ENCODE measurements at regions not wholly inside any gene's neighbourhood (a gene's known extent, or its start where the extent isn't known, plus 50 kb on each side); places are given as distances from the start of the nearest gene placed in this dataset.

- WGBS (ENCODE audit: insufficient coverage, low coverage, missing lambda C conversion rate) = 2% methylated on average over 5 of the region's 5 CpGs
- Histone ChIP-seq H3K36me3 (ENCODE audit: control insufficient read depth, insufficient read depth, low read length) (no peaks in the 10 kb centered on the region), H3K9ac (ENCODE audit: insufficient read depth in 1 of 2, low read depth in 2 of 2, low read length in 2 of 2) (no peak overlapping the region), H3K27ac (ENCODE audit: extremely low read depth, low read depth, low read length) (no peak overlapping the region), H3K79me2 (ENCODE audit: control insufficient read depth, insufficient read depth, low read length) (no peaks in the 10 kb centered on the region), H3K27me3 (ENCODE audit: control insufficient read depth in 2 of 2, insufficient read depth in 2 of 2, low read length in 2 of 2) (peaks cover 2 to 16% of the 10 kb centered on the region in 2 experiments; a peak in 4 of 5 replicates), H3K9me1 (ENCODE audit: control insufficient read depth, insufficient read depth, low read length) (no peaks in the 10 kb centered on the region), H2AFZ (ENCODE audit: low read depth, low read length) (no peak overlapping the region), H3K9me3 (replicated peaks; ENCODE audit: control insufficient read depth, insufficient read depth, low read depth, low read length) (no peaks in the 10 kb centered on the region), H3K4me1 (replicated peaks in 1 of 2; ENCODE audit: control insufficient read depth in 2 of 2, insufficient read depth in 2 of 2, low read length in 2 of 2) (no peaks in the 10 kb centered on the region), H3K4me3 (no peak overlapping the region), H3K4me2 (ENCODE audit: insufficient read depth, low read length) (no peak overlapping the region), H4K20me1 (replicated peaks; ENCODE audit: control insufficient read depth, insufficient read depth, low read length) (peaks cover 4% of the 10 kb centered on the region; the same call in 1 of the 2 replicates)
- in situ Hi-C loops (cut with MboI) = no loop called here
- intact Hi-C loops (cut with micrococcal nuclease) = no loop called here
- ChIA-PET CTCF (ENCODE audit: low intra/inter-chr PET ratio) (no interaction called here), POLR2A (no interaction called here)
- DNase-seq (ENCODE audit: extremely low read depth in 1 of 4, low spot score in 3 of 4) (no peak), FAIRE-seq (no peak), ATAC-seq (no peak)
- no TSS peak for BruUV-seq (replicated peaks)
- TF ChIP-seq ZNF143 (CRISPR knock-in tag; IDR thresholded peaks at IDR 0.05) = no peak
- no peak for TF ChIP-seq ZNF133 (CRISPR knock-in tag; IDR thresholded peaks at IDR 0.05)
- no peak for TF ChIP-seq BHLHE40 (IDR thresholded peaks at IDR 0.05; ENCODE audit: low read length)
- TF ChIP-seq, protein P1, sequence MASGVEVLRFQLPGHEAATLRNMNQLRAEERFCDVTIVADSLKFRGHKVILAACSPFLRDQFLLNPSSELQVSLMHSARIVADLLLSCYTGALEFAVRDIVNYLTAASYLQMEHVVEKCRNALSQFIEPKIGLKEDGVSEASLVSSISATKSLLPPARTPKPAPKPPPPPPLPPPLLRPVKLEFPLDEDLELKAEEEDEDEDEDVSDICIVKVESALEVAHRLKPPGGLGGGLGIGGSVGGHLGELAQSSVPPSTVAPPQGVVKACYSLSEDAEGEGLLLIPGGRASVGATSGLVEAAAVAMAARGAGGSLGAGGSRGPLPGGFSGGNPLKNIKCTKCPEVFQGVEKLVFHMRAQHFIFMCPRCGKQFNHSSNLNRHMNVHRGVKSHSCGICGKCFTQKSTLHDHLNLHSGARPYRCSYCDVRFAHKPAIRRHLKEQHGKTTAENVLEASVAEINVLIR (CRISPR knock-in tag; IDR thresholded peaks at IDR 0.05) = no peak
- TF ChIP-seq PHF8 (IDR thresholded peaks at IDR 0.05; ENCODE audit: borderline replicate concordance, low read length) = no peak
- TF ChIP-seq, protein P2, sequence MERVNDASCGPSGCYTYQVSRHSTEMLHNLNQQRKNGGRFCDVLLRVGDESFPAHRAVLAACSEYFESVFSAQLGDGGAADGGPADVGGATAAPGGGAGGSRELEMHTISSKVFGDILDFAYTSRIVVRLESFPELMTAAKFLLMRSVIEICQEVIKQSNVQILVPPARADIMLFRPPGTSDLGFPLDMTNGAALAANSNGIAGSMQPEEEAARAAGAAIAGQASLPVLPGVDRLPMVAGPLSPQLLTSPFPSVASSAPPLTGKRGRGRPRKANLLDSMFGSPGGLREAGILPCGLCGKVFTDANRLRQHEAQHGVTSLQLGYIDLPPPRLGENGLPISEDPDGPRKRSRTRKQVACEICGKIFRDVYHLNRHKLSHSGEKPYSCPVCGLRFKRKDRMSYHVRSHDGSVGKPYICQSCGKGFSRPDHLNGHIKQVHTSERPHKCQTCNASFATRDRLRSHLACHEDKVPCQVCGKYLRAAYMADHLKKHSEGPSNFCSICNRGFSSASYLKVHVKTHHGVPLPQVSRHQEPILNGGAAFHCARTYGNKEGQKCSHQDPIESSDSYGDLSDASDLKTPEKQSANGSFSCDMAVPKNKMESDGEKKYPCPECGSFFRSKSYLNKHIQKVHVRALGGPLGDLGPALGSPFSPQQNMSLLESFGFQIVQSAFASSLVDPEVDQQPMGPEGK (CRISPR knock-in tag; IDR thresholded peaks at IDR 0.05; ENCODE audit: borderline replicate concordance) = no peak
- TF ChIP-seq KLF13 (tag; IDR thresholded peaks at IDR 0.05; ENCODE audit: borderline replicate concordance, low read depth) = no peak
- no peak for TF ChIP-seq HCFC1 (IDR thresholded peaks at IDR 0.05; ENCODE audit: low read depth, low read length)
- no peak for TF ChIP-seq UBTF (IDR thresholded peaks at IDR 0.05; ENCODE audit: borderline replicate concordance in 1 of 2, low read depth in 2 of 2, low read length in 2 of 2)
- TF ChIP-seq, protein P3, sequence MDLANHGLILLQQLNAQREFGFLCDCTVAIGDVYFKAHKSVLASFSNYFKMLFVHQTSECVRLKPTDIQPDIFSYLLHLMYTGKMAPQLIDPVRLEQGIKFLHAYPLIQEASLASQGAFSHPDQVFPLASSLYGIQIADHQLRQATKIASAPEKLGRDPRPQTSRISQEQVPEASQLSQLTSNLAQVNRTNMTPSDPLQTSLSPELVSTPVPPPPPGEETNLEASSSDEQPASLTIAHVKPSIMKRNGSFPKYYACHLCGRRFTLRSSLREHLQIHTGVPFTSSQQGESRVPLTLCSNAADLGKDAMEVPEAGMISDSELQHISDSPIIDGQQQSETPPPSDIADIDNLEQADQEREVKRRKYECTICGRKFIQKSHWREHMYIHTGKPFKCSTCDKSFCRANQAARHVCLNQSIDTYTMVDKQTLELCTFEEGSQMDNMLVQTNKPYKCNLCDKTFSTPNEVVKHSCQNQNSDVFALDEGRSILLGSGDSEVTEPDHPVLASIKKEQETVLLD (IDR thresholded peaks at IDR 0.05) = no peak
- no peak for TF ChIP-seq NCOA2 (IDR thresholded peaks at IDR 0.05; ENCODE audit: partially characterized antibody in 2 of 2)
- no peak for TF ChIP-seq RBFOX2 (IDR thresholded peaks at IDR 0.05; ENCODE audit: low read depth, low read length)
- no peak for TF ChIP-seq SFPQ (IDR thresholded peaks at IDR 0.05; ENCODE audit: low read depth, low read length)
- no peak for TF ChIP-seq BMI1 (IDR thresholded peaks at IDR 0.05; ENCODE audit: low read length)
Measured at GRCh38 chr17:74002241-74002640, 201.2 kb upstream of the RPL38 start.
